Gastroesophageal sphincter (tissue), 4 donors: ENCODE measurements at regions not wholly inside any gene's neighbourhood (a gene's known extent, or its start where the extent isn't known, plus 50 kb on each side); places are given as distances from the start of the nearest gene placed in this dataset.

ENCODE experiments used
- ATAC-seq: fragments of 150-250 bp; one replicate; pipeline ENCODE4 v1.9.1; 2016; ENCODE audit warnings: mild to moderate bottlenecking, moderate library complexity
- H3K27ac ChIP-seq, 4 donors: fragments of 200-600 bp; sonication (generic) in 3 of 4; 1 replicate in 3 of 4; 2 replicates in 1 of 4; pipeline ENCODE4 v1.5.1; 2016 to 2019
- H3K27me3 ChIP-seq: fragments of 200-600 bp; sonication (generic); one replicate; pipeline ENCODE4 v1.5.1; 2019
- H3K36me3 ChIP-seq, 2 donors: fragments of 200-600 bp; sonication (generic); one replicate each; pipeline ENCODE4 v1.5.1; 2019; ENCODE audit warnings: control low read depth in 1 of 2
- H3K4me1 ChIP-seq, 3 donors: fragments of 200-600 bp; sonication (generic); 1 replicate in 2 of 3; 2 replicates in 1 of 3; pipeline ENCODE4 v1.5.1; 2016 to 2019; ENCODE audit warnings: control low read depth in 2 of 3
- H3K4me3 ChIP-seq, 2 donors: fragments of 200-600 bp; sonication (generic); one replicate each; pipeline ENCODE4 v1.5.1; 2019; ENCODE audit warnings: mild to moderate bottlenecking in 1 of 2, moderate library complexity in 1 of 2
- H3K9me3 ChIP-seq, 3 donors: fragments of 200-600 bp; sonication (generic); one replicate each; pipeline ENCODE4 v1.5.1; 2017 to 2019; ENCODE audit warnings: control low read depth in 2 of 3
- EP300 ChIP-seq: sonication (generic); formaldehyde crosslinking; IDR thresholded peaks from one replicate; pipeline ENCODE4 v1.6.1; 2017; ENCODE audit warnings: antibody characterized with exemption, mild to moderate bottlenecking
- POLR2A ChIP-seq, 2 donors: fragments of 450-650 bp; IDR thresholded peaks; one replicate each; pipeline ENCODE4 v1.6.1; 2017; ENCODE audit warnings: antibody characterized with exemption in 2 of 2, mild to moderate bottlenecking in 2 of 2, moderate library complexity in 1 of 2
- POLR2AphosphoS5 ChIP-seq: sonication (generic); formaldehyde crosslinking; IDR thresholded peaks from one replicate; pipeline ENCODE4 v1.6.1; 2017; ENCODE audit warnings: antibody characterized with exemption
- WGBS, 2 donors: methylation state at CpG; one replicate each; pipeline ENCODE4 v1.1.5; 2018; ENCODE audit warnings: low coverage in 1 of 2; 5-methylcytosine and 5-hydroxymethylcytosine counted together
- TF ChIP-seq, protein P1 (sequence below), 4 experiments: fragments of 200-600 bp in 2 of 4; fragments of 450-650 bp in 2 of 4; sonication (generic) in 1 of 4; IDR thresholded peaks; one replicate each; pipeline ENCODE4 v1.5.1; 2017 to 2019; ENCODE audit warnings: antibody characterized with exemption in 4 of 4, mild to moderate bottlenecking in 2 of 4, moderate library complexity in 2 of 4

DNA sequence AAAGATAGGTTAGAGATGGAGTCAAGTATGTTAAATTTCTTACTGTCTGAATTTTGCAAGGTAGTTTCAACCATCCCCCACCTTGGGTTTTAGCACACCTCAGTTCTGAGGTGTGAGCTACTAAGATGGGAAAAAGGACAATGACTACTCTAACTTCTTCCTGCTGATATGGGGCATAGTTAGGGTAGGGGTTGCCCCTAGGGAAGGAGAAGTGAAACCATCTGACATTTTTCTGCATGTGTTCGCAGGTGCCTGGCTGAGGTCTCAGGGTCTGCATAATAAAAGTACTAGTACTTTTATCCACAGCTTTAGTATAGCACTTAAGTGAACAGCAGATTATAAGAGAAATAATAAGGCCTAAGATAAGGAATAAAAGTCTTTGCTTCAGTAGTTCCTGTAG, 129.5 kb upstream of the CYSLTR1 start:
- no peaks in the 10 kb centered on the region for H3K27me3 ChIP-seq
- H3K4me1 ChIP-seq = peaks cover 0 to 7% (median 0%) of the 10 kb centered on the region in 3 donors
- no peak for ATAC-seq
- WGBS, 2 donors = 67% methylated on average over 1 of the region's 1 CpG; no CpG with 5 or more reads in 1 of the 2 donors
- no peak overlapping the region for H3K4me3 ChIP-seq
- H3K27ac ChIP-seq = no peak overlapping the region
- TF ChIP-seq, protein P1, sequence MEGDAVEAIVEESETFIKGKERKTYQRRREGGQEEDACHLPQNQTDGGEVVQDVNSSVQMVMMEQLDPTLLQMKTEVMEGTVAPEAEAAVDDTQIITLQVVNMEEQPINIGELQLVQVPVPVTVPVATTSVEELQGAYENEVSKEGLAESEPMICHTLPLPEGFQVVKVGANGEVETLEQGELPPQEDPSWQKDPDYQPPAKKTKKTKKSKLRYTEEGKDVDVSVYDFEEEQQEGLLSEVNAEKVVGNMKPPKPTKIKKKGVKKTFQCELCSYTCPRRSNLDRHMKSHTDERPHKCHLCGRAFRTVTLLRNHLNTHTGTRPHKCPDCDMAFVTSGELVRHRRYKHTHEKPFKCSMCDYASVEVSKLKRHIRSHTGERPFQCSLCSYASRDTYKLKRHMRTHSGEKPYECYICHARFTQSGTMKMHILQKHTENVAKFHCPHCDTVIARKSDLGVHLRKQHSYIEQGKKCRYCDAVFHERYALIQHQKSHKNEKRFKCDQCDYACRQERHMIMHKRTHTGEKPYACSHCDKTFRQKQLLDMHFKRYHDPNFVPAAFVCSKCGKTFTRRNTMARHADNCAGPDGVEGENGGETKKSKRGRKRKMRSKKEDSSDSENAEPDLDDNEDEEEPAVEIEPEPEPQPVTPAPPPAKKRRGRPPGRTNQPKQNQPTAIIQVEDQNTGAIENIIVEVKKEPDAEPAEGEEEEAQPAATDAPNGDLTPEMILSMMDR (IDR thresholded peaks at IDR 0.05) = no peak
- TF ChIP-seq EP300 (no peak), POLR2A (IDR thresholded peaks at IDR 0.05) (no peak), POLR2AphosphoS5 (no peak)
- no peaks in the 10 kb centered on the region for H3K9me3 ChIP-seq
- no peaks in the 10 kb centered on the region for H3K36me3 ChIP-seq

DNA sequence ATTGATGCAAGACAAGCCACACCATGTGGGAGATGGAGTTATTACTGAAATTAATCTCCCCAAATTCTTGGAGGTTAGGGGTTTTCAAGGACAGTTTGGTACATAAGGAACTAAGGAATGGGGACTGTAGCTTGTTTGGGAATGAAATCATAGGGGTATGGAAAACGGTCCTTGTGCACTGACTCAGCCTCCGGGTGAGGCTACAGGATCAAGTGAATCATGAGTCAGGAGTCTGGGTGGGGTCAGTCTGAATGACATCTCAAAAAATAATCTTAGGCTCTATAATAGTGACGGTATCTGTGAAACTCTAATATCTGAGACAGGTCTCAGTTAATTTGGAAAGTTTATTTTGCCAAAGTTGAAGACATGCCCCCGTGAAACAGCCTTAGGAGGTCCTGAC, 128.5 kb upstream of the CYSLTR1 start:
- TF ChIP-seq, protein P1 (IDR thresholded peaks at IDR 0.05) = no peak
- TF ChIP-seq POLR2AphosphoS5 (no peak), EP300 (no peak), POLR2A (IDR thresholded peaks at IDR 0.05) (no peak)
- Histone ChIP-seq H3K4me1 (peaks cover 0 to 7% (median 0%) of the 10 kb centered on the region in 3 donors), H3K9me3 (no peaks in the 10 kb centered on the region), H3K27me3 (no peaks in the 10 kb centered on the region), H3K27ac (no peak overlapping the region), H3K4me3 (no peak overlapping the region), H3K36me3 (no peaks in the 10 kb centered on the region)
- no peak for ATAC-seq
- 21 to 39% methylated on average over 2 to 4 of the region's 4 CpGs for WGBS, 2 donors

DNA sequence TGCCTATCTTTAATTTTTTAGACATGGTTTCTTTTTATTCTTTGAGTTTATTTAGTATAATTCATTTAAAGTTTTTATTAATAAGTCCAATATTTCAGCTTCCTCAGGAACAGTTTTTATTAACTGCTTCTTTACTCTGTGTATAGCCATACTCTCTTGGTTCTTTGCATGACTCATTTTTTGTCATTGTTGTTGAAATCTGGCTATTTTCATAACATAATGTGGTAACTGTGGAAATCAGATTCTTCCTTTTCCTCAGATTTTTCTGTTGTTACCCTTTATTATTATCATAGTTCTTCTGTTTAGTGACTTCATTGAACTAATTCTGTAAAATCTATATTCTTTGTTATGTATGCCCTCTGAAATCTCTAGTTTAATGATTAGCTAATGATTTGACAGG, 124.9 kb upstream of the CYSLTR1 start:
- peaks cover 0 to 7% (median 0%) of the 10 kb centered on the region in 3 donors for H3K4me1 ChIP-seq
- ATAC-seq = no peak
- H3K4me3 ChIP-seq = no peak overlapping the region
- no peaks in the 10 kb centered on the region for H3K27me3 ChIP-seq
- TF ChIP-seq POLR2A (IDR thresholded peaks at IDR 0.05) (no peak), POLR2AphosphoS5 (no peak), EP300 (no peak)
- TF ChIP-seq, protein P1 (IDR thresholded peaks at IDR 0.05) = no peak
- no peaks in the 10 kb centered on the region for H3K9me3 ChIP-seq
- H3K36me3 ChIP-seq = no peaks in the 10 kb centered on the region
- H3K27ac ChIP-seq = no peak overlapping the region

DNA sequence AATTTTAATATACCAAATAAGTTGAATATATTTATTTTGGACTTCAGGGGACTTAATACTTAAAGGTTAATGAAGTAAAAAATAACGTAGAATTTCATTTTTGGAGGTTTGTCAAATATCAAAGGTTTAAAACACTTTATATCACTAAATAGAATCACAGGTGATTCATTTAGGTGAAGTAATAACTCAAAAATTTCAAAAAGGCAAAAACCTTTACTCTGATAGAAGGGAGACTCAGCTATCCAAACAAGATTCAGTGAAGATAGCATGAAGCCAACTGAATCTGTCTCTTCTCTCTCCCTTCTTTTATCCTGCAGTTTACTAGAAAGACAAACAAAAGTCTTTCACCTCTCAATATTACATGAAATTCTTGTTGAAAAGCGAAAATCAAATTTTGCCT, 110.2 kb upstream of the CYSLTR1 start:
- Histone ChIP-seq H3K4me1 (no peaks in the 10 kb centered on the region), H3K4me3 (no peak overlapping the region), H3K9me3 (no peaks in the 10 kb centered on the region), H3K27ac (no peak overlapping the region), H3K27me3 (no peaks in the 10 kb centered on the region), H3K36me3 (no peaks in the 10 kb centered on the region)
- TF ChIP-seq EP300 = no peak
- no peak for TF ChIP-seq POLR2A (IDR thresholded peaks at IDR 0.05)
- TF ChIP-seq, protein P1 (IDR thresholded peaks at IDR 0.05) = no peak
- no peak for TF ChIP-seq POLR2AphosphoS5
- WGBS, 2 donors = 32 to 62% methylated on average over 2 of the region's 2 CpGs
- no peak for ATAC-seq

DNA sequence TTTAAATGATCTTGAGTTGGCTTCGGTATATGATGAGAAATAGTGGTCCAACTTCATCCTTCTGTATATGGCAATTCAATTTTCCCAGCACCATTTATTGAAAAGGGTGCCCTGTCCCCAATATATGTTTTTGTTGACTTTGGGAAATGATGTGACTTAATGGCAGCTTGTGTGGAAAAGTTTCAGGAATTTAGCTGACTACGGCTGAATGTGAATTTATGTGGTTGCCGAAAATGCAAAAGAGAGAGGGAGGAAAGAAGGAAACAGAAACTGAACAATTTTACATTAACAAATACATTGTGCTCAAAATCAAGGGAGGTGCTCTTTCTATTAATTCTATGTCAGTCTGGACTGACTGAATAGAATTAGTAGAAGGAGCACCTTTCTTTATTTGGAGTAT, 101.8 kb upstream of the CYSLTR1 start:
- Histone ChIP-seq H3K4me1 (no peaks in the 10 kb centered on the region), H3K9me3 (no peaks in the 10 kb centered on the region), H3K27me3 (no peaks in the 10 kb centered on the region), H3K36me3 (no peaks in the 10 kb centered on the region), H3K4me3 (no peak overlapping the region), H3K27ac (no peak overlapping the region)
- WGBS, 2 donors = 76 to 90% methylated on average over 2 to 3 of the region's 3 CpGs
- no peak for TF ChIP-seq EP300
- TF ChIP-seq POLR2AphosphoS5 = no peak
- TF ChIP-seq, protein P1 (IDR thresholded peaks at IDR 0.05) = no peak
- no peak for TF ChIP-seq POLR2A (IDR thresholded peaks at IDR 0.05)
- ATAC-seq = no peak
